ENCODE measurements at regions not wholly inside any gene's neighbourhood (a gene's known extent, or its start where the extent isn't known, plus 50 kb on each side); places are given as distances from the start of the nearest gene placed in this dataset.
"Not testable (repeated sequence)": the region's sequence is repeated elsewhere in the genome, so short reads cannot be mapped to it uniquely, and the experiment has no call there.

- Histone ChIP-seq H3K27ac (ENCODE audit: insufficient read depth, low read length, poor library complexity, severe bottlenecking) (no peak overlapping the region), H3K4me3 (ENCODE audit: low read depth, low read length) (no peak overlapping the region), H3K9me3 (ENCODE audit: control insufficient read depth in 2 of 2, low read length in 2 of 2) (no peaks in the 10 kb centered on the region), H3K36me3 (ENCODE audit: control insufficient read depth, insufficient read depth, low read length) (no peaks in the 10 kb centered on the region), H3K4me1 (ENCODE audit: control insufficient read depth, insufficient read depth, low read length, poor library complexity, severe bottlenecking) (no peaks in the 10 kb centered on the region), H3K27me3 (ENCODE audit: control insufficient read depth, insufficient read depth, low read length) (no peaks in the 10 kb centered on the region)
- Mint-ChIP-seq H3K4me1 (no peaks in the 10 kb centered on the region), H3K27ac (no peak overlapping the region), H3K4me3 (no peak overlapping the region), H3K9me3 (peaks cover 0 to 4% (median 0%) of the 10 kb centered on the region in 7 donors), H3K27me3 (peaks cover 18% of the 10 kb centered on the region), H3K36me3 (no peaks in the 10 kb centered on the region)
- ATAC-seq (ENCODE audit: low read depth in 2 of 2) (no peak), DNase-seq (no peak)
Measured at GRCh38 chr1:117709249-117709691, 103.4 kb downstream of the TENT5C start.

- H3K9me3 ChIP-seq (ENCODE audit: control insufficient read depth in 2 of 2, low read length in 2 of 2): no peaks in the 10 kb centered on the region
- ATAC-seq (ENCODE audit: low read depth in 2 of 2) (no peak), DNase-seq (peak in 1 of 3 donors; percentile 28)
- no peak overlapping the region for H3K4me3 Mint-ChIP-seq
- peaks cover 0 to 6% (median 2%) of the 10 kb centered on the region in 7 donors for H3K9me3 Mint-ChIP-seq
- peaks cover 18% of the 10 kb centered on the region for H3K27me3 Mint-ChIP-seq
- H3K4me3 ChIP-seq (ENCODE audit: low read depth, low read length): no peak overlapping the region
- no peaks in the 10 kb centered on the region for H3K36me3 ChIP-seq (ENCODE audit: control insufficient read depth, insufficient read depth, low read length)
- peak overlapping the region in 2 of 3 donors; percentile 12 to 56 for H3K27ac Mint-ChIP-seq
- H3K27me3 ChIP-seq (ENCODE audit: control insufficient read depth, insufficient read depth, low read length): no peaks in the 10 kb centered on the region
- H3K36me3 Mint-ChIP-seq: no peaks in the 10 kb centered on the region
- H3K4me1 Mint-ChIP-seq: no peaks in the 10 kb centered on the region
- H3K27ac ChIP-seq (ENCODE audit: insufficient read depth, low read length, poor library complexity, severe bottlenecking): no peak overlapping the region
- no peaks in the 10 kb centered on the region for H3K4me1 ChIP-seq (ENCODE audit: control insufficient read depth, insufficient read depth, low read length, poor library complexity, severe bottlenecking)
Measured at GRCh38 chr1:117710710-117711109, 104.9 kb downstream of the TENT5C start.

- no peaks in the 10 kb centered on the region for H3K27me3 ChIP-seq (ENCODE audit: control insufficient read depth, insufficient read depth, low read length)
- H3K4me1 Mint-ChIP-seq: no peaks in the 10 kb centered on the region
- no peaks in the 10 kb centered on the region for H3K4me1 ChIP-seq (ENCODE audit: control insufficient read depth, insufficient read depth, low read length, poor library complexity, severe bottlenecking)
- no peak overlapping the region for H3K27ac Mint-ChIP-seq
- no peaks in the 10 kb centered on the region for H3K36me3 Mint-ChIP-seq
- H3K4me3 ChIP-seq (ENCODE audit: low read depth, low read length): no peak overlapping the region
- DNase-seq: no peak
- H3K27me3 Mint-ChIP-seq: peaks cover 18% of the 10 kb centered on the region
- H3K9me3 Mint-ChIP-seq: peaks cover 0 to 18% (median 6%) of the 10 kb centered on the region in 7 donors
- ATAC-seq (ENCODE audit: low read depth in 2 of 2): no peak
- no peak overlapping the region for H3K4me3 Mint-ChIP-seq
- no peaks in the 10 kb centered on the region for H3K36me3 ChIP-seq (ENCODE audit: control insufficient read depth, insufficient read depth, low read length)
- no peak overlapping the region for H3K27ac ChIP-seq (ENCODE audit: insufficient read depth, low read length, poor library complexity, severe bottlenecking)
- no peaks in the 10 kb centered on the region for H3K9me3 ChIP-seq (ENCODE audit: control insufficient read depth in 2 of 2, low read length in 2 of 2)
Measured at GRCh38 chr1:117712621-117713020, 106.8 kb downstream of the TENT5C start.

GRCh38 chr1:117714546-117714945 is 108.7 kb downstream of the TENT5C start:
- Histone ChIP-seq H3K9me3 (ENCODE audit: control insufficient read depth in 2 of 2, low read length in 2 of 2) (peaks cover 2 to 4% of the 10 kb centered on the region in 2 experiments), H3K36me3 (ENCODE audit: control insufficient read depth, insufficient read depth, low read length) (no peaks in the 10 kb centered on the region), H3K4me1 (ENCODE audit: control insufficient read depth, insufficient read depth, low read length, poor library complexity, severe bottlenecking) (peaks cover 5% of the 10 kb centered on the region), H3K4me3 (ENCODE audit: low read depth, low read length) (no peak overlapping the region), H3K27me3 (ENCODE audit: control insufficient read depth, insufficient read depth, low read length) (no peaks in the 10 kb centered on the region), H3K27ac (ENCODE audit: insufficient read depth, low read length, poor library complexity, severe bottlenecking) (no peak overlapping the region)
- Mint-ChIP-seq H3K9me3 (peaks cover 0 to 33% (median 12%) of the 10 kb centered on the region in 7 donors), H3K27ac (no peak overlapping the region), H3K27me3 (peaks cover 17% of the 10 kb centered on the region), H3K4me3 (no peak overlapping the region), H3K36me3 (no peaks in the 10 kb centered on the region), H3K4me1 (peaks cover 6 to 8% (median 7%) of the 10 kb centered on the region in 4 donors)
- ATAC-seq (ENCODE audit: low read depth in 2 of 2) (no peak), DNase-seq (no peak)

- peaks cover 6 to 11% (median 8%) of the 10 kb centered on the region in 4 donors for H3K4me1 Mint-ChIP-seq
- not testable (repeated sequence) for DNase-seq; H3K27ac ChIP-seq (ENCODE audit: insufficient read depth, low read length, poor library complexity, severe bottlenecking); H3K27me3 ChIP-seq (ENCODE audit: control insufficient read depth, insufficient read depth, low read length); H3K27ac Mint-ChIP-seq; H3K4me3 Mint-ChIP-seq; H3K4me1 ChIP-seq (ENCODE audit: control insufficient read depth, insufficient read depth, low read length, poor library complexity, severe bottlenecking); H3K36me3 ChIP-seq (ENCODE audit: control insufficient read depth, insufficient read depth, low read length); ATAC-seq (ENCODE audit: low read depth in 2 of 2); H3K4me3 ChIP-seq (ENCODE audit: low read depth, low read length); H3K9me3 ChIP-seq (ENCODE audit: control insufficient read depth in 2 of 2, low read length in 2 of 2); H3K36me3 Mint-ChIP-seq
- H3K9me3 Mint-ChIP-seq: peaks cover 0 to 42% (median 12%) of the 10 kb centered on the region in 7 donors
- H3K27me3 Mint-ChIP-seq: peaks cover 21% of the 10 kb centered on the region
Measured at GRCh38 chr1:117716030-117716429, 110.2 kb downstream of the TENT5C start.

GRCh38 chr1:117717980-117718379 is 112.1 kb downstream of the TENT5C start:
- Mint-ChIP-seq H3K27me3 (peaks cover 10% of the 10 kb centered on the region), H3K9me3 (peaks cover 0 to 44% (median 12%) of the 10 kb centered on the region in 7 donors), H3K4me1 (peaks cover 6 to 11% (median 8%) of the 10 kb centered on the region in 4 donors)
- H3K36me3 ChIP-seq (ENCODE audit: control insufficient read depth, insufficient read depth, low read length); ATAC-seq (ENCODE audit: low read depth in 2 of 2); H3K27ac ChIP-seq (ENCODE audit: insufficient read depth, low read length, poor library complexity, severe bottlenecking); H3K9me3 ChIP-seq (ENCODE audit: control insufficient read depth in 2 of 2, low read length in 2 of 2); H3K36me3 Mint-ChIP-seq; H3K4me3 Mint-ChIP-seq; H3K27me3 ChIP-seq (ENCODE audit: control insufficient read depth, insufficient read depth, low read length); H3K27ac Mint-ChIP-seq; H3K4me3 ChIP-seq (ENCODE audit: low read depth, low read length); H3K4me1 ChIP-seq (ENCODE audit: control insufficient read depth, insufficient read depth, low read length, poor library complexity, severe bottlenecking); DNase-seq: not testable (repeated sequence)

- H3K27me3 ChIP-seq (ENCODE audit: control insufficient read depth, insufficient read depth, low read length); ATAC-seq (ENCODE audit: low read depth in 2 of 2); H3K9me3 ChIP-seq (ENCODE audit: control insufficient read depth in 2 of 2, low read length in 2 of 2); H3K4me1 ChIP-seq (ENCODE audit: control insufficient read depth, insufficient read depth, low read length, poor library complexity, severe bottlenecking); H3K36me3 Mint-ChIP-seq; H3K4me3 Mint-ChIP-seq; H3K27ac ChIP-seq (ENCODE audit: insufficient read depth, low read length, poor library complexity, severe bottlenecking); H3K4me3 ChIP-seq (ENCODE audit: low read depth, low read length); H3K36me3 ChIP-seq (ENCODE audit: control insufficient read depth, insufficient read depth, low read length); H3K27ac Mint-ChIP-seq; DNase-seq: not testable (repeated sequence)
- Mint-ChIP-seq H3K27me3 (peaks cover 10% of the 10 kb centered on the region), H3K9me3 (peaks cover 0 to 44% (median 12%) of the 10 kb centered on the region in 7 donors), H3K4me1 (peaks cover 6 to 11% (median 8%) of the 10 kb centered on the region in 4 donors)
Measured at GRCh38 chr1:117718596-117718995, 112.7 kb downstream of the TENT5C start.

GRCh38 chr1:117719004-117719403 is 113.2 kb downstream of the TENT5C start:
- Mint-ChIP-seq H3K4me3 (no peak overlapping the region), H3K9me3 (peaks cover 0 to 44% (median 12%) of the 10 kb centered on the region in 7 donors), H3K27me3 (peaks cover 10% of the 10 kb centered on the region), H3K36me3 (peaks cover 3% of the 10 kb centered on the region), H3K4me1 (peaks cover 6 to 11% (median 8%) of the 10 kb centered on the region in 4 donors), H3K27ac (no peak overlapping the region)
- Histone ChIP-seq H3K4me3 (ENCODE audit: low read depth, low read length) (no peak overlapping the region), H3K4me1 (ENCODE audit: control insufficient read depth, insufficient read depth, low read length, poor library complexity, severe bottlenecking) (peaks cover 5% of the 10 kb centered on the region), H3K9me3 (ENCODE audit: control insufficient read depth in 2 of 2, low read length in 2 of 2) (peaks cover 4 to 5% of the 10 kb centered on the region in 2 experiments), H3K36me3 (ENCODE audit: control insufficient read depth, insufficient read depth, low read length) (no peaks in the 10 kb centered on the region), H3K27ac (ENCODE audit: insufficient read depth, low read length, poor library complexity, severe bottlenecking) (no peak overlapping the region), H3K27me3 (ENCODE audit: control insufficient read depth, insufficient read depth, low read length) (no peaks in the 10 kb centered on the region)
- DNase-seq (peak in 1 of 3 donors; percentile 37), ATAC-seq (ENCODE audit: low read depth in 2 of 2) (no peak)
